ENCODE measurements at regions not wholly inside any gene's neighbourhood (a gene's known extent, or its start where the extent isn't known, plus 50 kb on each side); places are given as distances from the start of the nearest gene placed in this dataset.
"Not testable (repeated sequence)": the region's sequence is repeated elsewhere in the genome, so short reads cannot be mapped to it uniquely, and the experiment has no call there.

- no peak for DNase-seq
These were observed 453.8 kb upstream of the POU3F2 start for GRCh38 chr6:98380589-98380988.

GRCh38 chr6:98382246-98382645, 452.1 kb upstream of the POU3F2 start:
- no peak for DNase-seq

GRCh38 chr6:98384334-98384733, 450.0 kb upstream of the POU3F2 start:
- DNase-seq, result no peak

GRCh38 chr6:98384801-98385200, 449.6 kb upstream of the POU3F2 start:
- no peak for DNase-seq

GRCh38 chr6:98395610-98396166, 438.7 kb upstream of the POU3F2 start:
- no peak for DNase-seq

- DNase-seq, result no peak
These were observed 418.3 kb upstream of the POU3F2 start for GRCh38 chr6:98416027-98416426.

GRCh38 chr6:98416497-98417158, 417.7 kb upstream of the POU3F2 start:
- DNase-seq, result not testable (repeated sequence)

- DNase-seq, result no peak
These were observed 400.9 kb upstream of the POU3F2 start for GRCh38 chr6:98433325-98434056.

GRCh38 chr6:98443633-98444032, 390.7 kb upstream of the POU3F2 start:
- DNase-seq, result no peak

- no peak for DNase-seq
These were observed 381.7 kb upstream of the POU3F2 start for GRCh38 chr6:98452685-98453084.

GRCh38 chr6:98454809-98455322, 379.5 kb upstream of the POU3F2 start:
- DNase-seq, result no peak

GRCh38 chr6:98458708-98459107, 375.7 kb upstream of the POU3F2 start:
- no peak for DNase-seq

GRCh38 chr6:98463038-98464000, 371.1 kb upstream of the POU3F2 start:
- DNase-seq, result no peak

GRCh38 chr6:98467091-98467490, 367.3 kb upstream of the POU3F2 start:
- DNase-seq, result no peak

- DNase-seq, result no peak
These were observed 366.5 kb upstream of the POU3F2 start for GRCh38 chr6:98467902-98468301.

- DNase-seq, result no peak
These were observed 365.2 kb upstream of the POU3F2 start for GRCh38 chr6:98469141-98469540.

GRCh38 chr6:98470821-98471220, 363.6 kb upstream of the POU3F2 start:
- DNase-seq, result no peak

- no peak for DNase-seq
These were observed 362.9 kb upstream of the POU3F2 start for GRCh38 chr6:98471444-98471843.

- DNase-seq, result no peak
These were observed 357.1 kb upstream of the POU3F2 start for GRCh38 chr6:98477231-98477630.

GRCh38 chr6:98484696-98485095, 349.7 kb upstream of the POU3F2 start:
- no peak for DNase-seq

- no peak for DNase-seq
These were observed 348.8 kb upstream of the POU3F2 start for GRCh38 chr6:98485593-98485992.

GRCh38 chr6:98486057-98486456, 348.3 kb upstream of the POU3F2 start:
- no peak for DNase-seq

GRCh38 chr6:98487612-98488011, 346.8 kb upstream of the POU3F2 start:
- no peak for DNase-seq
